NT2/D1 (cell line): ENCODE measurements at regions not wholly inside any gene's neighbourhood (a gene's known extent, or its start where the extent isn't known, plus 50 kb on each side); places are given as distances from the start of the nearest gene placed in this dataset.
"Not testable (repeated sequence)": the region's sequence is repeated elsewhere in the genome, so short reads cannot be mapped to it uniquely, and the experiment has no call there.

ENCODE experiments used
- DNase-seq: peaks from one replicate; pipeline ENCODE4 v3.0.0-alpha.2; 2011; ENCODE audit warnings: low read depth, low spot score
- H3K27me3 ChIP-seq: 2 replicates; pipeline ENCODE4 v1.6.0; 2011; ENCODE audit warnings: mild to moderate bottlenecking; ENCODE audit not compliant: insufficient read length, insufficient read depth
- H3K36me3 ChIP-seq: 2 replicates; pipeline ENCODE4 v1.6.1; 2011; ENCODE audit warnings: mild to moderate bottlenecking, low read length, mixed read lengths; ENCODE audit not compliant: insufficient read depth, insufficient read length
- H3K4me1 ChIP-seq: 2 replicates; pipeline ENCODE4 v1.5.1; 2011; ENCODE audit not compliant: insufficient read depth, insufficient read length
- H3K4me3 ChIP-seq: 2 replicates; pipeline ENCODE4 v1.5.1; 2011; ENCODE audit warnings: low read depth; ENCODE audit not compliant: insufficient read length
- H3K9ac ChIP-seq: 2 replicates; pipeline ENCODE4 v1.6.0; 2011; ENCODE audit warnings: low read depth; ENCODE audit not compliant: insufficient read length
- H3K9me3 ChIP-seq: 2 replicates; pipeline ENCODE4 v1.5.1; 2011; ENCODE audit warnings: mild to moderate bottlenecking, low read length; ENCODE audit not compliant: insufficient read depth
- SUZ12 ChIP-seq: IDR thresholded peaks from 2 replicates; pipeline ENCODE4 v1.6.1; 2011; ENCODE audit not compliant: insufficient read length, insufficient read depth; ENCODE audit errors: extremely low read depth
- YY1 ChIP-seq: IDR thresholded peaks from 2 replicates; pipeline ENCODE4 v1.6.1; 2011; ENCODE audit not compliant: insufficient read length, insufficient read depth
- ZNF274 ChIP-seq: IDR thresholded peaks from 2 replicates; pipeline ENCODE4 v1.6.1; 2011; ENCODE audit warnings: mild to moderate bottlenecking, low read depth, low read length

GRCh38 chr5:113721171-113721570 lies 207.7 kb downstream of the YTHDC2 start:
- Histone ChIP-seq H3K9me3 (no peaks in the 10 kb centered on the region; the same call in 1 of the 2 replicates), H3K9ac (no peak overlapping the region), H3K27me3 (no peaks in the 10 kb centered on the region), H3K4me1 (no peaks in the 10 kb centered on the region), H3K4me3 (no peak overlapping the region), H3K36me3 (no peaks in the 10 kb centered on the region)
- DNase-seq = no peak
- TF ChIP-seq SUZ12 (no peak), ZNF274 (no peak)

- Histone ChIP-seq H3K4me1 (no peaks in the 10 kb centered on the region), H3K36me3 (no peaks in the 10 kb centered on the region), H3K4me3 (no peak overlapping the region), H3K27me3 (no peaks in the 10 kb centered on the region), H3K9me3 (no peaks in the 10 kb centered on the region), H3K9ac (no peak overlapping the region)
- no peak for DNase-seq
- no peak for TF ChIP-seq SUZ12
- TF ChIP-seq YY1 = no peak
- TF ChIP-seq ZNF274 = no peak
Measured at GRCh38 chr5:113723021-113723420, 209.5 kb downstream of the YTHDC2 start.

GRCh38 chr5:113735751-113736150 lies 222.3 kb downstream of the YTHDC2 start:
- no peak for DNase-seq
- Histone ChIP-seq H3K36me3 (no peaks in the 10 kb centered on the region), H3K4me1 (no peaks in the 10 kb centered on the region), H3K9me3 (no peaks in the 10 kb centered on the region), H3K9ac (no peak overlapping the region), H3K4me3 (no peak overlapping the region), H3K27me3 (no peaks in the 10 kb centered on the region)
- no peak for TF ChIP-seq YY1
- no peak for TF ChIP-seq ZNF274
- no peak for TF ChIP-seq SUZ12

GRCh38 chr5:113742176-113742575 lies 228.7 kb downstream of the YTHDC2 start:
- Histone ChIP-seq H3K4me3 (no peak overlapping the region), H3K9ac (no peak overlapping the region), H3K27me3 (no peaks in the 10 kb centered on the region), H3K36me3 (no peaks in the 10 kb centered on the region), H3K9me3 (no peaks in the 10 kb centered on the region), H3K4me1 (no peaks in the 10 kb centered on the region)
- TF ChIP-seq SUZ12 (no peak), YY1 (no peak), ZNF274 (no peak)
- no peak for DNase-seq

GRCh38 chr5:113742639-113743038 lies 229.1 kb downstream of the YTHDC2 start:
- H3K9me3 ChIP-seq = no peaks in the 10 kb centered on the region
- H3K36me3 ChIP-seq = no peaks in the 10 kb centered on the region
- H3K9ac ChIP-seq = no peak overlapping the region
- H3K27me3 ChIP-seq = no peaks in the 10 kb centered on the region
- no peak overlapping the region for H3K4me3 ChIP-seq
- H3K4me1 ChIP-seq = no peaks in the 10 kb centered on the region
- no peak for DNase-seq
- no peak for TF ChIP-seq YY1
- no peak for TF ChIP-seq ZNF274
- no peak for TF ChIP-seq SUZ12

- H3K9me3 ChIP-seq = no peaks in the 10 kb centered on the region
- H3K4me3 ChIP-seq = no peak overlapping the region
- no peak for TF ChIP-seq ZNF274
- no peak for TF ChIP-seq YY1
- no peak for TF ChIP-seq SUZ12
- no peaks in the 10 kb centered on the region for H3K27me3 ChIP-seq
- H3K9ac ChIP-seq = no peak overlapping the region
- DNase-seq = no peak
- no peaks in the 10 kb centered on the region for H3K36me3 ChIP-seq
- H3K4me1 ChIP-seq = no peaks in the 10 kb centered on the region
Measured at GRCh38 chr5:113748403-113748802, 234.9 kb downstream of the YTHDC2 start.

GRCh38 chr5:113749334-113749733 lies 235.8 kb downstream of the YTHDC2 start:
- no peaks in the 10 kb centered on the region for H3K9me3 ChIP-seq
- no peaks in the 10 kb centered on the region for H3K27me3 ChIP-seq
- no peaks in the 10 kb centered on the region for H3K4me1 ChIP-seq
- H3K9ac ChIP-seq = no peak overlapping the region
- no peak for DNase-seq
- H3K4me3 ChIP-seq = no peak overlapping the region
- TF ChIP-seq YY1 = no peak
- TF ChIP-seq ZNF274 = no peak
- TF ChIP-seq SUZ12 = no peak
- H3K36me3 ChIP-seq = no peaks in the 10 kb centered on the region

GRCh38 chr5:113753182-113753581 lies 239.7 kb downstream of the YTHDC2 start:
- not testable (repeated sequence) for H3K9ac ChIP-seq, H3K4me3 ChIP-seq, DNase-seq, H3K36me3 ChIP-seq, H3K27me3 ChIP-seq, H3K4me1 ChIP-seq
- peaks cover 12% of the 10 kb centered on the region; the same call in 1 of the 2 replicates for H3K9me3 ChIP-seq
